HepG2 (cell line): ENCODE measurements at regions not wholly inside any gene's neighbourhood (a gene's known extent, or its start where the extent isn't known, plus 50 kb on each side); places are given as distances from the start of the nearest gene placed in this dataset.

Source experiments
- ATAC-seq: fragments of 200-7000 bp; cut with Tn5 transposase; 3 replicates; pipeline ENCODE4 v1.9.1; 2020; ENCODE audit warnings: mild to moderate bottlenecking, moderate library complexity
- BruUV-seq: library from RNA; stranded (reverse); fragments of 400-500 nt; replicated peaks from 2 replicates; lab custom pipeline; 2021; lab: Mats Ljungman, UMichigan
- CTCF ChIA-PET: fragments of 300-600 bp; formaldehyde crosslinking; extraction: SDS; loops from one replicate; lab custom pipeline; 2021; ENCODE audit warnings: low total read pairs, inconsistent platforms, low intra/inter-chr PET ratio; lab: Yijun Ruan, JAX
- POLR2A ChIA-PET: fragments of 350-600 bp; sonication (Branson Sonifier 250); formaldehyde crosslinking; loops from one replicate; lab custom pipeline; 2020; ENCODE audit warnings: antibody characterized with exemption, inconsistent platforms; lab: Yijun Ruan, JAX
- DNase-seq: peaks from one replicate; pipeline ENCODE4 v3.0.0-alpha.2; 2015; ENCODE audit warnings: low spot score
- FAIRE-seq: peaks from 3 replicates; lab custom pipeline; 2011; peaks lifted over from hg19 to GRCh38; lab: Jason Lieb, UNC
- H2AFZ ChIP-seq: one replicate; pipeline ENCODE4 v1.6.1; 2011; ENCODE audit warnings: low read length, inconsistent platforms
- H3K27ac ChIP-seq: fragments of 300-600 bp; 3 replicates; pipeline ENCODE4 v1.8.0; 2011; ENCODE audit warnings: mixed run types, mild to moderate bottlenecking, mixed read lengths, low read length, inconsistent platforms; ENCODE audit not compliant: insufficient read depth; ENCODE audit errors: extremely low read length
- H3K27me3 ChIP-seq, 2 experiments: fragments of 200-600 bp in 1 of 2; 2 replicates in 1 of 2; 3 replicates in 1 of 2; pipeline versions ENCODE4 v1.6.0 to v1.8.0; 2011; ENCODE audit warnings: low read length in 2 of 2, mild to moderate bottlenecking in 2 of 2, moderate library complexity in 2 of 2, inconsistent platforms in 1 of 2; ENCODE audit not compliant: insufficient read depth in 2 of 2, control insufficient read depth in 1 of 2
- H3K36me3 ChIP-seq, 2 experiments: fragments of 200-600 bp in 1 of 2; replicated peaks in 1 of 2; 2 replicates in 1 of 2; 3 replicates in 1 of 2; pipeline versions ENCODE4 v1.5.1 to v1.8.0; 2011; ENCODE audit warnings: low read length in 2 of 2, inconsistent platforms in 1 of 2; ENCODE audit not compliant: insufficient read depth in 2 of 2, control insufficient read depth in 1 of 2
- H3K4me1 ChIP-seq: 2 replicates; pipeline ENCODE4 v1.5.1; 2012; ENCODE audit warnings: low read length, inconsistent platforms; ENCODE audit not compliant: insufficient read depth
- H3K4me2 ChIP-seq: 2 replicates; pipeline ENCODE4 v1.6.0; 2011; ENCODE audit warnings: low read depth, low read length, inconsistent platforms
- H3K4me3 ChIP-seq, 3 experiments: fragments of 200-600 bp in 1 of 3; sonication (generic), shearing (Covaris generic) in 1 of 3; replicated peaks in 1 of 3; 2 replicates each; pipeline ENCODE4 v1.5.1; 2011 to 2016; ENCODE audit warnings: low read length in 3 of 3, inconsistent platforms in 2 of 3, low read depth in 2 of 3, mild to moderate bottlenecking in 2 of 3, control low read depth in 1 of 3, mixed read lengths in 1 of 3; ENCODE audit not compliant: insufficient read depth in 1 of 3
- H3K79me2 ChIP-seq: one replicate; pipeline ENCODE4 v1.6.1; 2011; ENCODE audit warnings: low read length, inconsistent platforms; ENCODE audit not compliant: insufficient read depth
- H3K9ac ChIP-seq: 2 replicates; pipeline ENCODE4 v1.6.0; 2011; ENCODE audit warnings: mild to moderate bottlenecking, low read depth, low read length, inconsistent platforms; ENCODE audit not compliant: insufficient read depth
- H3K9me3 ChIP-seq: 2 replicates; pipeline ENCODE4 v1.5.1; 2012; ENCODE audit warnings: mild to moderate bottlenecking, low read length
- H4K20me1 ChIP-seq: 2 replicates; pipeline ENCODE4 v1.6.0; 2011; ENCODE audit warnings: inconsistent platforms, mild to moderate bottlenecking, low read length, moderate library complexity; ENCODE audit not compliant: insufficient read depth
- BATF2 ChIP-seq: sonication (generic); formaldehyde crosslinking; IDR thresholded peaks from 2 replicates; pipeline ENCODE4 v1.8.0; 2022; ENCODE audit warnings: mild to moderate bottlenecking, missing genetic modification reagents, moderate library complexity
- CEBPG ChIP-seq: IDR thresholded peaks from 2 replicates; pipeline ENCODE4 v1.6.1; 2016
- MED8 ChIP-seq: sonication (generic); formaldehyde crosslinking; IDR thresholded peaks from 2 replicates; pipeline ENCODE4 v1.8.1; 2023; ENCODE audit warnings: mild to moderate bottlenecking, missing genetic modification reagents; ENCODE audit not compliant: insufficient replicate concordance
- NFYB ChIP-seq: sonication (generic); formaldehyde crosslinking; IDR thresholded peaks from 2 replicates; pipeline ENCODE4 v1.4.0; 2020; ENCODE audit warnings: missing genetic modification reagents
- ZFP1 ChIP-seq: IDR thresholded peaks from 2 replicates; pipeline ENCODE4 v1.6.1; 2016
- ZNF605 ChIP-seq: sonication (generic); formaldehyde crosslinking; IDR thresholded peaks from 2 replicates; pipeline ENCODE4 v1.8.0; 2022; ENCODE audit warnings: mild to moderate bottlenecking, missing genetic modification reagents
- ZNF614 ChIP-seq: IDR thresholded peaks from 2 replicates; pipeline ENCODE4 v1.6.1; 2018; ENCODE audit warnings: missing biosample characterization, missing genetic modification reagents, inconsistent platforms, borderline replicate concordance
- ZNF788 ChIP-seq: sonication (generic); formaldehyde crosslinking; IDR thresholded peaks from 2 replicates; pipeline ENCODE4 v1.5.0; 2020; ENCODE audit warnings: mild to moderate bottlenecking, missing genetic modification reagents, borderline replicate concordance
- WGBS: methylation state at CpG from one replicate; pipeline ENCODE4 v1.1.6; 2017; ENCODE audit warnings: low lambda C conversion rate; 5-methylcytosine and 5-hydroxymethylcytosine counted together
- in situ Hi-C: cut with HindIII; loops from 2 replicates; pipeline ENCODE4 v1.10.0; 2017; ENCODE audit warnings: low pct_unique_long_range_greater_than_20kb; ENCODE audit not compliant: extremely low pct_ligation_motif_present
- intact Hi-C: fragments of 100-400 bp; cut with micrococcal nuclease; formaldehyde crosslinking; loops from one replicate; pipeline ENCODE4 v1.10.0; 2022; ENCODE audit not compliant: unreplicated experiment
- TF ChIP-seq, protein P1 (sequence below): sonication (generic); formaldehyde crosslinking; IDR thresholded peaks from 2 replicates; pipeline ENCODE4 v1.4.0; 2020; ENCODE audit warnings: low read depth, mild to moderate bottlenecking, missing genetic modification reagents
- TF ChIP-seq, protein P2 (sequence below): sonication (generic); formaldehyde crosslinking; IDR thresholded peaks from 2 replicates; pipeline ENCODE4 v1.8.0; 2023; ENCODE audit warnings: mild to moderate bottlenecking, missing genetic modification reagents
- TF ChIP-seq, protein P3 (sequence below): sonication (generic); formaldehyde crosslinking; IDR thresholded peaks from 2 replicates; pipeline ENCODE4 v1.8.0; 2022; ENCODE audit warnings: mild to moderate bottlenecking, missing genetic modification reagents

DNA sequence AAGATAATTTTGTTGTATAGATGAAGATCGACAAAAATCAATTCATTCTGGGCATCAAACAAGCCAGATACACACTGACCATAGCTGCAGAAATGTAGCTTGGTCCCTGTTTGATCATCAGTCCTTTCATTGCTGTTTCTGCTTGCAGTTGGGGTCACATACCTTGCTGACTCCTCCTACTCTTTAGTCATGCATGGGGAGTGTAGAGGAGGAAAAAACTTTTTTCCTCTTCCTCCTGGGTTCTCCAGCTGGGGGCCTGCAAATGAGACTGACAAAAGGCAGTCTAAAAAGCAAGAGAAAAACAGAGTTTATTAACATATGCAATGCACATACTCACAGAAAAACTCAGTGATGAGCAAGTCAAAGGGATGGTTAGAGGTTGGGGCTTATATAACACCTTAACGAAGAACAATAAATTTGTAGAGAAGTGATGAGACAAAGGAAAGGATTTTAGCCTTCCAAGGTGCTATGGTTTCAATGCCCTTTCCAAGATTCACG, 105.8 kb downstream of the QRSL1 start (continued):
- no peak for TF ChIP-seq ZNF614 (CRISPR knock-in tag)
- no peak for TF ChIP-seq NFYB
- TF ChIP-seq BATF2 (CRISPR knock-in tag), result no peak
- TF ChIP-seq ZFP1 (CRISPR knock-in tag), result no peak
- TF ChIP-seq, protein P1, sequence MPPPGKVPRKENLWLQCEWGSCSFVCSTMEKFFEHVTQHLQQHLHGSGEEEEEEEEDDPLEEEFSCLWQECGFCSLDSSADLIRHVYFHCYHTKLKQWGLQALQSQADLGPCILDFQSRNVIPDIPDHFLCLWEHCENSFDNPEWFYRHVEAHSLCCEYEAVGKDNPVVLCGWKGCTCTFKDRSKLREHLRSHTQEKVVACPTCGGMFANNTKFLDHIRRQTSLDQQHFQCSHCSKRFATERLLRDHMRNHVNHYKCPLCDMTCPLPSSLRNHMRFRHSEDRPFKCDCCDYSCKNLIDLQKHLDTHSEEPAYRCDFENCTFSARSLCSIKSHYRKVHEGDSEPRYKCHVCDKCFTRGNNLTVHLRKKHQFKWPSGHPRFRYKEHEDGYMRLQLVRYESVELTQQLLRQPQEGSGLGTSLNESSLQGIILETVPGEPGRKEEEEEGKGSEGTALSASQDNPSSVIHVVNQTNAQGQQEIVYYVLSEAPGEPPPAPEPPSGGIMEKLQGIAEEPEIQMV (CRISPR knock-in tag), result no peak
- no peak for TF ChIP-seq CEBPG (CRISPR knock-in tag)

GRCh38 chr6:106733386-106733785, 104.0 kb downstream of the QRSL1 start:
- in situ Hi-C loops, result no loop called here
- H3K9ac ChIP-seq, result no peak overlapping the region
- no peaks in the 10 kb centered on the region for H4K20me1 ChIP-seq
- no peak for TF ChIP-seq ZNF605 (CRISPR knock-in tag)
- TF ChIP-seq ZNF788, result no peak
- TF ChIP-seq, protein P2, sequence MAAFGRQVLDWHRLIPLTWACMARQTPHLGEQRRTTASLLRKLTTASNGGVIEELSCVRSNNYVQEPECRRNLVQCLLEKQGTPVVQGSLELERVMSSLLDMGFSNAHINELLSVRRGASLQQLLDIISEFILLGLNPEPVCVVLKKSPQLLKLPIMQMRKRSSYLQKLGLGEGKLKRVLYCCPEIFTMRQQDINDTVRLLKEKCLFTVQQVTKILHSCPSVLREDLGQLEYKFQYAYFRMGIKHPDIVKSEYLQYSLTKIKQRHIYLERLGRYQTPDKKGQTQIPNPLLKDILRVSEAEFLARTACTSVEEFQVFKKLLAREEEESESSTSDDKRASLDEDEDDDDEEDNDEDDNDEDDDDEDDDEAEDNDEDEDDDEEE (CRISPR knock-in tag), result no peak
- no peak for TF ChIP-seq MED8 (CRISPR knock-in tag)
- TF ChIP-seq, protein P3, sequence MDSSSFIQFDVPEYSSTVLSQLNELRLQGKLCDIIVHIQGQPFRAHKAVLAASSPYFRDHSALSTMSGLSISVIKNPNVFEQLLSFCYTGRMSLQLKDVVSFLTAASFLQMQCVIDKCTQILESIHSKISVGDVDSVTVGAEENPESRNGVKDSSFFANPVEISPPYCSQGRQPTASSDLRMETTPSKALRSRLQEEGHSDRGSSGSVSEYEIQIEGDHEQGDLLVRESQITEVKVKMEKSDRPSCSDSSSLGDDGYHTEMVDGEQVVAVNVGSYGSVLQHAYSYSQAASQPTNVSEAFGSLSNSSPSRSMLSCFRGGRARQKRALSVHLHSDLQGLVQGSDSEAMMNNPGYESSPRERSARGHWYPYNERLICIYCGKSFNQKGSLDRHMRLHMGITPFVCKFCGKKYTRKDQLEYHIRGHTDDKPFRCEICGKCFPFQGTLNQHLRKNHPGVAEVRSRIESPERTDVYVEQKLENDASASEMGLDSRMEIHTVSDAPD (CRISPR knock-in tag), result no peak
- TF ChIP-seq, all 625 proteins: peak for 0
- H3K4me1 ChIP-seq, result peaks cover 61% of the 10 kb centered on the region
- intact Hi-C loops, result no loop called here
- no peak overlapping the region for H2AFZ ChIP-seq
- H3K36me3 ChIP-seq, result no peaks in the 10 kb centered on the region
- WGBS, result 92% methylated on average over 2 of the region's 2 CpGs
- POLR2A ChIA-PET, result no interaction called here
- ATAC-seq, result no peak
- DNase-seq, result no peak
- no peak overlapping the region for H3K4me2 ChIP-seq
- BruUV-seq, result no TSS peak
- H3K27me3 ChIP-seq, result no peaks in the 10 kb centered on the region
- H3K4me3 ChIP-seq, result no peak overlapping the region
- no peaks in the 10 kb centered on the region for H3K79me2 ChIP-seq
- H3K27ac ChIP-seq, result no peak overlapping the region
- H3K9me3 ChIP-seq, result peaks cover 11% of the 10 kb centered on the region
- FAIRE-seq, result no peak
- CTCF ChIA-PET, result no interaction called here
